ENCODE measurements at regions not wholly inside any gene's neighbourhood (a gene's known extent, or its start where the extent isn't known, plus 50 kb on each side); places are given as distances from the start of the nearest gene placed in this dataset.

GRCh38 chr3:64764386-64764929, 76.7 kb upstream of the ADAMTS9 start:
- no peaks in the 10 kb centered on the region for H3K27me3 ChIP-seq
- no peak overlapping the region for H3K27ac ChIP-seq
- no peak overlapping the region for H3K4me3 ChIP-seq
- peaks cover 0 to 3% (median 0%) of the 10 kb centered on the region in 3 donors for H3K36me3 ChIP-seq
- H3K4me1 ChIP-seq, result peaks cover 0 to 60% (median 24%) of the 10 kb centered on the region in 4 donors
- no peaks in the 10 kb centered on the region for H3K9me3 ChIP-seq
- DNase-seq, result no peak
- intact Hi-C loops (cut with DNase I; ENCODE audit: low total_unique reads), result no loop called here
- TF ChIP-seq CTCF (IDR thresholded peaks at IDR 0.05), result no peak

GRCh38 chr3:64763980-64764379, 76.2 kb upstream of the ADAMTS9 start:
- intact Hi-C loops (cut with DNase I; ENCODE audit: low total_unique reads), result no loop called here
- DNase-seq, result no peak
- H3K4me1 ChIP-seq, result peaks cover 0 to 64% (median 25%) of the 10 kb centered on the region in 4 donors

GRCh38 chr3:64761729-64762128, 73.9 kb upstream of the ADAMTS9 start:
- Histone ChIP-seq H3K27me3 (no peaks in the 10 kb centered on the region), H3K9me3 (no peaks in the 10 kb centered on the region), H3K36me3 (no peaks in the 10 kb centered on the region), H3K27ac (no peak overlapping the region), H3K4me3 (no peak overlapping the region), H3K4me1 (peaks cover 0 to 78% (median 27%) of the 10 kb centered on the region in 4 donors)
- no peak for DNase-seq
- intact Hi-C loops (cut with DNase I; ENCODE audit: low total_unique reads), result no loop called here
- TF ChIP-seq CTCF (IDR thresholded peaks at IDR 0.05), result no peak

More at GRCh38 chr3:64763980-64764379, 76.2 kb upstream of the ADAMTS9 start:
- Histone ChIP-seq H3K9me3 (no peaks in the 10 kb centered on the region), H3K36me3 (no peaks in the 10 kb centered on the region), H3K4me3 (no peak overlapping the region), H3K27me3 (no peaks in the 10 kb centered on the region), H3K27ac (no peak overlapping the region)
- no peak for TF ChIP-seq CTCF (IDR thresholded peaks at IDR 0.05)

- Histone ChIP-seq H3K4me1 (peaks cover 0 to 77% (median 25%) of the 10 kb centered on the region in 4 donors), H3K4me3 (no peak overlapping the region), H3K36me3 (no peaks in the 10 kb centered on the region), H3K27me3 (no peaks in the 10 kb centered on the region), H3K27ac (peak overlapping the region; percentile 12 to 23), H3K9me3 (no peaks in the 10 kb centered on the region)
- intact Hi-C loops (cut with DNase I; ENCODE audit: low total_unique reads), result no loop called here
- TF ChIP-seq CTCF (IDR thresholded peaks at IDR 0.05), result no peak
- DNase-seq, result no peak
Measured at GRCh38 chr3:64760258-64760657, 72.5 kb upstream of the ADAMTS9 start.

- H3K4me1 ChIP-seq, result peaks cover 0 to 77% (median 25%) of the 10 kb centered on the region in 4 donors
- intact Hi-C loops (cut with DNase I; ENCODE audit: low total_unique reads), result no loop called here
- H3K27ac ChIP-seq, result peak overlapping the region in 1 of 2 donors; percentile 12
- TF ChIP-seq CTCF (IDR thresholded peaks at IDR 0.05), result no peak
- H3K36me3 ChIP-seq, result no peaks in the 10 kb centered on the region
- H3K4me3 ChIP-seq, result no peak overlapping the region
- DNase-seq, result no peak
- H3K9me3 ChIP-seq, result no peaks in the 10 kb centered on the region
- H3K27me3 ChIP-seq, result no peaks in the 10 kb centered on the region
Measured at GRCh38 chr3:64759811-64760210, 72.0 kb upstream of the ADAMTS9 start.

Data from tibial artery (tissue), 4 donors.